Neural cell (in vitro differentiated cells): ENCODE measurements at regions not wholly inside any gene's neighbourhood (a gene's known extent, or its start where the extent isn't known, plus 50 kb on each side); places are given as distances from the start of the nearest gene placed in this dataset.

Source experiments
- EP300 ChIP-seq: fragments of 450-650 bp; conservative IDR thresholded peaks from 2 replicates; pipeline ENCODE4 v1.6.1; 2014; ENCODE audit warnings: antibody characterized with exemption, mild to moderate bottlenecking, moderate library complexity; ENCODE audit not compliant: poor library complexity, severe bottlenecking
- EZH2 ChIP-seq: fragments of 200-600, 300-800 bp; shearing (Covaris generic), sonication (generic); IDR thresholded peaks from 2 replicates; pipeline ENCODE4 v1.6.1; 2014; ENCODE audit warnings: antibody characterized with exemption, low read length, borderline replicate concordance, mild to moderate bottlenecking; ENCODE audit not compliant: insufficient read depth, poor library complexity, severe bottlenecking
- POLR2AphosphoS5 ChIP-seq: IDR thresholded peaks from 2 replicates; pipeline ENCODE4 v1.6.1; 2012
- RAD21 ChIP-seq: fragments of 450-650 bp; conservative IDR thresholded peaks from 2 replicates; pipeline ENCODE4 v1.6.1; 2014; ENCODE audit warnings: antibody characterized with exemption, mild to moderate bottlenecking, moderate library complexity
- TF ChIP-seq, protein P1 (sequence below): fragments of 450-650 bp; IDR thresholded peaks from 2 replicates; pipeline ENCODE4 v1.5.1; 2014; ENCODE audit warnings: antibody characterized with exemption, mild to moderate bottlenecking, moderate library complexity; ENCODE audit not compliant: poor library complexity, severe bottlenecking
- TF ChIP-seq, protein P2 (sequence below): IDR thresholded peaks from 2 replicates; pipeline ENCODE4 v1.6.1; 2012; ENCODE audit warnings: borderline replicate concordance

DNA sequence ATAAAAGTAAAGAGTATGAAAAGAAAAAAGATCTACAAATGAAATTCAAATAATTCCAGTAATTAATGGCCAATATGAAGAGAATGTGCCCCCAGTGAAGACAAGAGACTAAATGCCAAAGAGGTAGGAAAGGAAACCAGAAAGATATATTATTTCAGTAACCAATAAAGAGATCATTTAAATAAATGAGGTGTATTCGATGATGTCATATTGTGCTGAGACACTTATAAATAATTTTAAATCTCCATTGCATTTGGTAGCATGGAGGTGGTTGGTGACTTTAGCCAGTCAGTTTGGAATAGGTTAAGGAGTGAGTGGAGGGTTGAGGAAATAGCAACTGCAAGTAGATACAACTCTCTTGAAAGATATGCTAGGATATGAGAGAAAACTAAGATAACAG, 417.7 kb upstream of the PTGER4 start:
- TF ChIP-seq RAD21 (no peak), EZH2 (no peak), EP300 (no peak), POLR2AphosphoS5 (no peak)
- TF ChIP-seq, protein P1, sequence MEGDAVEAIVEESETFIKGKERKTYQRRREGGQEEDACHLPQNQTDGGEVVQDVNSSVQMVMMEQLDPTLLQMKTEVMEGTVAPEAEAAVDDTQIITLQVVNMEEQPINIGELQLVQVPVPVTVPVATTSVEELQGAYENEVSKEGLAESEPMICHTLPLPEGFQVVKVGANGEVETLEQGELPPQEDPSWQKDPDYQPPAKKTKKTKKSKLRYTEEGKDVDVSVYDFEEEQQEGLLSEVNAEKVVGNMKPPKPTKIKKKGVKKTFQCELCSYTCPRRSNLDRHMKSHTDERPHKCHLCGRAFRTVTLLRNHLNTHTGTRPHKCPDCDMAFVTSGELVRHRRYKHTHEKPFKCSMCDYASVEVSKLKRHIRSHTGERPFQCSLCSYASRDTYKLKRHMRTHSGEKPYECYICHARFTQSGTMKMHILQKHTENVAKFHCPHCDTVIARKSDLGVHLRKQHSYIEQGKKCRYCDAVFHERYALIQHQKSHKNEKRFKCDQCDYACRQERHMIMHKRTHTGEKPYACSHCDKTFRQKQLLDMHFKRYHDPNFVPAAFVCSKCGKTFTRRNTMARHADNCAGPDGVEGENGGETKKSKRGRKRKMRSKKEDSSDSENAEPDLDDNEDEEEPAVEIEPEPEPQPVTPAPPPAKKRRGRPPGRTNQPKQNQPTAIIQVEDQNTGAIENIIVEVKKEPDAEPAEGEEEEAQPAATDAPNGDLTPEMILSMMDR = no peak
- TF ChIP-seq, protein P2, sequence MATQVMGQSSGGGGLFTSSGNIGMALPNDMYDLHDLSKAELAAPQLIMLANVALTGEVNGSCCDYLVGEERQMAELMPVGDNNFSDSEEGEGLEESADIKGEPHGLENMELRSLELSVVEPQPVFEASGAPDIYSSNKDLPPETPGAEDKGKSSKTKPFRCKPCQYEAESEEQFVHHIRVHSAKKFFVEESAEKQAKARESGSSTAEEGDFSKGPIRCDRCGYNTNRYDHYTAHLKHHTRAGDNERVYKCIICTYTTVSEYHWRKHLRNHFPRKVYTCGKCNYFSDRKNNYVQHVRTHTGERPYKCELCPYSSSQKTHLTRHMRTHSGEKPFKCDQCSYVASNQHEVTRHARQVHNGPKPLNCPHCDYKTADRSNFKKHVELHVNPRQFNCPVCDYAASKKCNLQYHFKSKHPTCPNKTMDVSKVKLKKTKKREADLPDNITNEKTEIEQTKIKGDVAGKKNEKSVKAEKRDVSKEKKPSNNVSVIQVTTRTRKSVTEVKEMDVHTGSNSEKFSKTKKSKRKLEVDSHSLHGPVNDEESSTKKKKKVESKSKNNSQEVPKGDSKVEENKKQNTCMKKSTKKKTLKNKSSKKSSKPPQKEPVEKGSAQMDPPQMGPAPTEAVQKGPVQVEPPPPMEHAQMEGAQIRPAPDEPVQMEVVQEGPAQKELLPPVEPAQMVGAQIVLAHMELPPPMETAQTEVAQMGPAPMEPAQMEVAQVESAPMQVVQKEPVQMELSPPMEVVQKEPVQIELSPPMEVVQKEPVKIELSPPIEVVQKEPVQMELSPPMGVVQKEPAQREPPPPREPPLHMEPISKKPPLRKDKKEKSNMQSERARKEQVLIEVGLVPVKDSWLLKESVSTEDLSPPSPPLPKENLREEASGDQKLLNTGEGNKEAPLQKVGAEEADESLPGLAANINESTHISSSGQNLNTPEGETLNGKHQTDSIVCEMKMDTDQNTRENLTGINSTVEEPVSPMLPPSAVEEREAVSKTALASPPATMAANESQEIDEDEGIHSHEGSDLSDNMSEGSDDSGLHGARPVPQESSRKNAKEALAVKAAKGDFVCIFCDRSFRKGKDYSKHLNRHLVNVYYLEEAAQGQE = no peak
